ENCODE measurements at regions not wholly inside any gene's neighbourhood (a gene's known extent, or its start where the extent isn't known, plus 50 kb on each side); places are given as distances from the start of the nearest gene placed in this dataset.

DNA sequence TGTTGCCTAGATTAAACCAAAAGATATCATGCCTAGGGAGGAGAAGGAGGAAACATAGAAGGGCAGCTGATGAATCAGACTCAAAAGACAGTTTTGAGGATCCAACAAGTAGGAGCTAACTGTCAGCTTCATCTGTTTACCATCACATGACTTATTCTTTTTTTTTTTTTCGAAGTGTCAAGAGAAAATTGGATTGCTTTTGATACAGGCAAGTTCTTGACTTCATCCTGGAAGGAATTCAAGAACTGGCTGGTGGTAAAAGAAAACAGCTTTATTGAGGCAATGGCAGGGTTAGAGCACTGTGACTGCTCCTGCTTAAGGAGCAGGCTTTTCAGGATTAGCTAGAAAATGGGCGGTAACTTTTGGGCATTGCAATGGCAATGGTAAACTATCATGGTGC, 227.5 kb upstream of the KCNMB2 start:
- ATAC-seq, result no peak
- TF ChIP-seq, protein P1, sequence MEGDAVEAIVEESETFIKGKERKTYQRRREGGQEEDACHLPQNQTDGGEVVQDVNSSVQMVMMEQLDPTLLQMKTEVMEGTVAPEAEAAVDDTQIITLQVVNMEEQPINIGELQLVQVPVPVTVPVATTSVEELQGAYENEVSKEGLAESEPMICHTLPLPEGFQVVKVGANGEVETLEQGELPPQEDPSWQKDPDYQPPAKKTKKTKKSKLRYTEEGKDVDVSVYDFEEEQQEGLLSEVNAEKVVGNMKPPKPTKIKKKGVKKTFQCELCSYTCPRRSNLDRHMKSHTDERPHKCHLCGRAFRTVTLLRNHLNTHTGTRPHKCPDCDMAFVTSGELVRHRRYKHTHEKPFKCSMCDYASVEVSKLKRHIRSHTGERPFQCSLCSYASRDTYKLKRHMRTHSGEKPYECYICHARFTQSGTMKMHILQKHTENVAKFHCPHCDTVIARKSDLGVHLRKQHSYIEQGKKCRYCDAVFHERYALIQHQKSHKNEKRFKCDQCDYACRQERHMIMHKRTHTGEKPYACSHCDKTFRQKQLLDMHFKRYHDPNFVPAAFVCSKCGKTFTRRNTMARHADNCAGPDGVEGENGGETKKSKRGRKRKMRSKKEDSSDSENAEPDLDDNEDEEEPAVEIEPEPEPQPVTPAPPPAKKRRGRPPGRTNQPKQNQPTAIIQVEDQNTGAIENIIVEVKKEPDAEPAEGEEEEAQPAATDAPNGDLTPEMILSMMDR (IDR thresholded peaks at IDR 0.05), result no peak

DNA sequence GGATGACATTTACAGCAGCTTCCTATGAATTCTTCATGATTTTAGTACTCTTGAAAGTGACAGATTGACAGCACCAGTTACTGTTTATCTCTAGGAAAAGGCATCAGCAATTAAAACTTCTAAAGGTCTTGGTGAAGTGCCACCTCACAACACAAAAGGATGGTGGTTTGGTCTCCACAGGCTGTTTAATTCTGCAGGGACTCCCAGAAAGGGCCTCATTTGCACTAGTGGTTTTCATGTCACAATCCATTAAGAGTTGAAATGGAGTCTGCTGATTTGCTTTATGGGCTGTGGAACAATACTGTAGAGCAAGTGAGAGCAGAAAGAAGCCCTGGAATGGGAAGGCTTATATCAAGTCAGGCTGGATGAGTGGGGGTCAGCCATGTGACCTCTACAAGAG, 225.3 kb upstream of the KCNMB2 start:
- no peak for DNase-seq
- intact Hi-C loops (cut with DNase I), result no loop called here
- Histone ChIP-seq H3K36me3 (no peaks in the 10 kb centered on the region), H3K4me3 (no peak overlapping the region), H3K9me3 (no peaks in the 10 kb centered on the region), H3K27me3 (no peaks in the 10 kb centered on the region), H3K27ac (no peak overlapping the region), H3K4me1 (no peaks in the 10 kb centered on the region)
- no peak for ATAC-seq
- TF ChIP-seq, protein P1 (IDR thresholded peaks at IDR 0.05), result no peak

More for the DNA sequence above, 227.5 kb upstream of the KCNMB2 start:
- intact Hi-C loops (cut with DNase I), result no loop called here
- no peak for DNase-seq
- Histone ChIP-seq H3K4me1 (no peaks in the 10 kb centered on the region), H3K4me3 (no peak overlapping the region), H3K9me3 (no peaks in the 10 kb centered on the region), H3K27me3 (no peaks in the 10 kb centered on the region), H3K36me3 (no peaks in the 10 kb centered on the region), H3K27ac (no peak overlapping the region)

DNA sequence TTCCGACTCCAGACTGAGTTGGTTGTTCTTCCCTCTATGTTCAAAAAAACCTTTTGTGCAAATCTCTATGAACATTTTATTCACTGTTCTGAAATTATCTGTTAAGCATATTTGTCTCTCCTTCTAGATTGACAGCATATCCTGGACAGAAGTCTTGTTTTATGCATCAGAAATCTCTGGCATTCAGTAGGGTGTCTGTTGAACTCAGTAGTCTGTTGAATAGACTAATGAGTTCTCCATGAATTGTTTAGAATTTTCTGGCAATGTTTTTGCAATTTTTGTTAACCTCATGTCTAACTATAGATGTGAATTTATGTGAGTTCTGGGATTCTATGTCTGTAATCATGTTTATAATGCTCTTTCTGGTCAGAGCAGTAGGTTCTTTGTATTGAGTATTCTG, 222.5 kb upstream of the KCNMB2 start:
- H3K27me3 ChIP-seq, result no peaks in the 10 kb centered on the region
- H3K27ac ChIP-seq, result no peak overlapping the region
- TF ChIP-seq, protein P1 (IDR thresholded peaks at IDR 0.05), result no peak
- no peaks in the 10 kb centered on the region for H3K36me3 ChIP-seq
- intact Hi-C loops (cut with DNase I), result no loop called here
- H3K4me3 ChIP-seq, result no peak overlapping the region
- H3K4me1 ChIP-seq, result no peaks in the 10 kb centered on the region
- ATAC-seq (no peak), DNase-seq (no peak)
- H3K9me3 ChIP-seq, result no peaks in the 10 kb centered on the region

DNA sequence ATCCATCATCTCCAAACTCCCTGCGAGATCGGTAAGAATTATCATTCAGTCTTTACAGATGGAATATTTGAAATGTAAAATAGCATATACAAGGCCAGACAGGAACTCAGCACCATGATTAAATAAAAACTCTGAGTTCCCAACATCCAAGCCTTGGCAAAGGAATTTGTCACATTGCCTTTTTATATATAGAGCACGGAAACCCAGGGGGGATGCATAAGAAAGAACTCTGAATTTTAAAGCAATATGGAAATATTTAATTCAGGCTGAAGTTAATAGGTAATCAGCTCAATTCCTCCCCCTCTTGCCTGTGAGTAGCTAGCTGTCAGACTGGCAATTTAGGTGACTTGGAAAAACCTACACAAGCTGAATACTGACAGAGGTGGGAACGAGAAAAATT, 217.9 kb upstream of the KCNMB2 start:
- intact Hi-C loops (cut with DNase I), result no loop called here
- H3K36me3 ChIP-seq, result no peaks in the 10 kb centered on the region
- no peak overlapping the region for H3K4me3 ChIP-seq
- H3K4me1 ChIP-seq, result no peaks in the 10 kb centered on the region
- ATAC-seq (no peak), DNase-seq (no peak)
- no peaks in the 10 kb centered on the region for H3K9me3 ChIP-seq
- TF ChIP-seq, protein P1 (IDR thresholded peaks at IDR 0.05), result no peak
- H3K27ac ChIP-seq, result no peak overlapping the region
- H3K27me3 ChIP-seq, result no peaks in the 10 kb centered on the region

DNA sequence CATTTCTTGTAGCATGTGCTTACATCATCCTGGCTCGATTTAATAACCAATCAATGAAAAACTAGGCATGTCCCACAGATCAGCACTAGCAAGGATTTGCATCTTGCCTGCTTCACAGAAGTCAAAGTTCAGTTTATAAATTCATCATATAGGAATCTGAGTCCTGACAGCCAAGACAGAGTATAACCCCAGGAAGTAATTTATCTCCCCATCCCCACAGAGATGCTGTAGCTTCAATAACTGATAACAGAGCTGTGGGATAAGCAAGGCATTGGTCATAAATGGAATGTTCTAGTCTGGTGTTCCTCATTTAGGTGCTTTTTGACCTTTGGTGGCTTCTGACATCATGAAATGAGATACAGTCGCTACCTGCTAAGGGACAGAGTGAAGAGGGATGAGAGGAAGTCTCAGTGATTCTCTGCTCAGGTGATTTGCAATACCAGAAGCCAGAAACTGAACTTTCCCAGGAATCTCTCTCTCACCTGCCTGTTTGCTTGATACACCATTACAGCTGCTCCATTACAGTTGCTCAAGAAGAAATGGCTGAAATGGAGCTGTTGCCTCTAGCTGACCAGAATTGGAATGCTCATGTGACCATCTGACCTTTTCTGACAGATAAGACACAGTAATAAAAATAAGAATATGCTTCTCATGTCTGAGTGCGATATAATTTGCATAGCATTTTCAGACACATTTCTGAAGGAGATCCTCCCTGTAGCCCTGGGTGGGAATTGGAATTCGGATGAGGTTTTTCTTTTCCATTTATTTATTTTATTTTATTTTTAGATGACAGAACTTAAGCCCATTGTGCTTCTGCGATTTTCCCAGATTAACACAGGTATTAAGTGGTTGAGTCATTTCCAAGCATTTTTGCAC, 217.1 kb upstream of the KCNMB2 start:
- Histone ChIP-seq H3K36me3 (no peaks in the 10 kb centered on the region), H3K4me1 (no peaks in the 10 kb centered on the region), H3K27me3 (no peaks in the 10 kb centered on the region), H3K9me3 (no peaks in the 10 kb centered on the region), H3K4me3 (no peak overlapping the region), H3K27ac (no peak overlapping the region)
- DNase-seq (no peak), ATAC-seq (no peak)
- TF ChIP-seq, protein P1 (IDR thresholded peaks at IDR 0.05), result no peak
- intact Hi-C loops (cut with DNase I), result no loop called here
